ENCODE measurements at regions not wholly inside any gene's neighbourhood (a gene's known extent, or its start where the extent isn't known, plus 50 kb on each side); places are given as distances from the start of the nearest gene placed in this dataset.

- no peaks in the 10 kb centered on the region for H3K36me3 ChIP-seq (ENCODE audit: insufficient read depth, low read length)
- H3K9me3 ChIP-seq (ENCODE audit: insufficient read depth, low read depth, low read length) = no peaks in the 10 kb centered on the region
- H3K4me2 ChIP-seq (ENCODE audit: low read depth, low read length, poor library complexity, severe bottlenecking) = no peak overlapping the region
- no peak for TF ChIP-seq CTCF (conservative IDR thresholded peaks at IDR 0.05; ENCODE audit: low read length)
- TF ChIP-seq EZH2phosphoT487 (IDR thresholded peaks at IDR 0.05; ENCODE audit: borderline replicate concordance) = no peak
- no peak overlapping the region for H3K9ac ChIP-seq (ENCODE audit: low read depth, low read length, poor library complexity, severe bottlenecking)
- no peak overlapping the region for H2AFZ ChIP-seq (ENCODE audit: low read length)
- H4K20me1 ChIP-seq (ENCODE audit: insufficient read depth, low read length, poor library complexity, severe bottlenecking) = no peaks in the 10 kb centered on the region
- no peak overlapping the region for H3K4me3 ChIP-seq (ENCODE audit: low read length, poor library complexity, severe bottlenecking)
- H3K27me3 ChIP-seq (ENCODE audit: insufficient read depth, low read length, poor library complexity, severe bottlenecking) = no peaks in the 10 kb centered on the region
- H3K79me2 ChIP-seq (ENCODE audit: insufficient read depth, low read length) = no peaks in the 10 kb centered on the region
- no peaks in the 10 kb centered on the region for H3K9me2 ChIP-seq (replicated peaks; ENCODE audit: low read depth, low read length)
- H3F3A ChIP-seq (ENCODE audit: low read depth) = no peaks in the 10 kb centered on the region
- no peaks in the 10 kb centered on the region for H3K4me1 ChIP-seq (ENCODE audit: insufficient read depth, low read length, poor library complexity, severe bottlenecking)
These were observed 64.9 kb upstream of the TLE1 start for GRCh38 chr9:81754245-81754644.

DNA sequence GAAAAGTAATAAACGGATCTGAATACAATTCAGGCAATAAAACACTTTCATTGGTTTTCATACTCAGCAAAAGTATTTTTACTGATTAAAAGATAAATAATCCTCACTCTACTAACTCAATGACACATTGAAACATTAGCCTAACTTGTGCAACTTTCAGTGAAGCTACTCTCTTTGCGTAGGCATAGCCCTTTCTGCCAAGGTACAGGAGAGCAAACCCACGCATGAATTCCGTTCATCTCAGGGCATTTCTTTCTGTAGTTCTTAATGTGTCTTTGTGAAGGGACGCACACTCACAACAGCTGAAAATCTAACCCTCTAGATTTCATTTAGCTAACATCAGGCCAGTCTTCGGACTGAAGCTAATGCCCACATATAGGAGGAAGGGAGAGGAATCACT is 66.4 kb upstream of the TLE1 start:
- Histone ChIP-seq H3K4me1 (ENCODE audit: insufficient read depth, low read length, poor library complexity, severe bottlenecking) (no peaks in the 10 kb centered on the region), H3K27me3 (ENCODE audit: insufficient read depth, low read length, poor library complexity, severe bottlenecking) (no peaks in the 10 kb centered on the region), H3K36me3 (ENCODE audit: insufficient read depth, low read length) (no peaks in the 10 kb centered on the region), H4K20me1 (ENCODE audit: insufficient read depth, low read length, poor library complexity, severe bottlenecking) (no peaks in the 10 kb centered on the region), H3F3A (ENCODE audit: low read depth) (no peaks in the 10 kb centered on the region), H3K4me3 (ENCODE audit: low read length, poor library complexity, severe bottlenecking) (no peak overlapping the region), H3K79me2 (ENCODE audit: insufficient read depth, low read length) (no peaks in the 10 kb centered on the region), H3K9me2 (replicated peaks; ENCODE audit: low read depth, low read length) (no peaks in the 10 kb centered on the region), H3K9me3 (ENCODE audit: insufficient read depth, low read depth, low read length) (no peaks in the 10 kb centered on the region), H3K9ac (ENCODE audit: low read depth, low read length, poor library complexity, severe bottlenecking) (no peak overlapping the region), H3K4me2 (ENCODE audit: low read depth, low read length, poor library complexity, severe bottlenecking) (no peak overlapping the region), H2AFZ (ENCODE audit: low read length) (no peak overlapping the region)
- TF ChIP-seq EZH2phosphoT487 (IDR thresholded peaks at IDR 0.05; ENCODE audit: borderline replicate concordance) = no peak
- no peak for TF ChIP-seq CTCF (conservative IDR thresholded peaks at IDR 0.05; ENCODE audit: low read length)

GRCh38 chr9:81756561-81756960 is 67.2 kb upstream of the TLE1 start:
- Histone ChIP-seq H3K9ac (ENCODE audit: low read depth, low read length, poor library complexity, severe bottlenecking) (no peak overlapping the region), H3K9me2 (replicated peaks; ENCODE audit: low read depth, low read length) (no peaks in the 10 kb centered on the region), H3K4me3 (ENCODE audit: low read length, poor library complexity, severe bottlenecking) (no peak overlapping the region), H3K4me1 (ENCODE audit: insufficient read depth, low read length, poor library complexity, severe bottlenecking) (no peaks in the 10 kb centered on the region), H2AFZ (ENCODE audit: low read length) (no peak overlapping the region), H3K36me3 (ENCODE audit: insufficient read depth, low read length) (no peaks in the 10 kb centered on the region), H3K79me2 (ENCODE audit: insufficient read depth, low read length) (no peaks in the 10 kb centered on the region), H3K9me3 (ENCODE audit: insufficient read depth, low read depth, low read length) (no peaks in the 10 kb centered on the region), H3F3A (ENCODE audit: low read depth) (no peaks in the 10 kb centered on the region), H3K27me3 (ENCODE audit: insufficient read depth, low read length, poor library complexity, severe bottlenecking) (no peaks in the 10 kb centered on the region), H4K20me1 (ENCODE audit: insufficient read depth, low read length, poor library complexity, severe bottlenecking) (no peaks in the 10 kb centered on the region), H3K4me2 (ENCODE audit: low read depth, low read length, poor library complexity, severe bottlenecking) (no peak overlapping the region)
- no peak for TF ChIP-seq CTCF (conservative IDR thresholded peaks at IDR 0.05; ENCODE audit: low read length)
- TF ChIP-seq EZH2phosphoT487 (IDR thresholded peaks at IDR 0.05; ENCODE audit: borderline replicate concordance) = no peak

All from Loucy (cell line).